ENCODE measurements at regions not wholly inside any gene's neighbourhood (a gene's known extent, or its start where the extent isn't known, plus 50 kb on each side); places are given as distances from the start of the nearest gene placed in this dataset.

DNA sequence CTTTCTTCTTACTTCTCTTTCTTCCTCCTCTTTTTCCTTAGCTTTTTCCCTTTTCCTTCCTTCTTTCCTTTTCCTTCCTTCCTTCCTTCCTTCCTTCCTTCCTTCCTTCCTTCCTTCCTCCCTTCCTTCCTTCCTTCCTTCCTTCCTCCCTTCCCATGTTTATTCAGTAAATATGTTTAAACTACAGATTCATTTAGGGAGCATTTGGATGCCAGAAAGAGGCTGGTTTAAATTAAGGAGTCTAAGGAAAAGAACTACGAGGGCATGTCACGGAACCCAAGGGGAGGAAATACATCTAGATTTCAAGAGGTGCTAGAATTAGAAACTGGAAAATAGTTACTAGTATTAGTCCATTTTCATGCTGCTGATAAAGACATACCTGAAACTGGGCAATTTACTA lies 320.0 kb upstream of the ARRDC3 start:
- TF ChIP-seq, protein P1, sequence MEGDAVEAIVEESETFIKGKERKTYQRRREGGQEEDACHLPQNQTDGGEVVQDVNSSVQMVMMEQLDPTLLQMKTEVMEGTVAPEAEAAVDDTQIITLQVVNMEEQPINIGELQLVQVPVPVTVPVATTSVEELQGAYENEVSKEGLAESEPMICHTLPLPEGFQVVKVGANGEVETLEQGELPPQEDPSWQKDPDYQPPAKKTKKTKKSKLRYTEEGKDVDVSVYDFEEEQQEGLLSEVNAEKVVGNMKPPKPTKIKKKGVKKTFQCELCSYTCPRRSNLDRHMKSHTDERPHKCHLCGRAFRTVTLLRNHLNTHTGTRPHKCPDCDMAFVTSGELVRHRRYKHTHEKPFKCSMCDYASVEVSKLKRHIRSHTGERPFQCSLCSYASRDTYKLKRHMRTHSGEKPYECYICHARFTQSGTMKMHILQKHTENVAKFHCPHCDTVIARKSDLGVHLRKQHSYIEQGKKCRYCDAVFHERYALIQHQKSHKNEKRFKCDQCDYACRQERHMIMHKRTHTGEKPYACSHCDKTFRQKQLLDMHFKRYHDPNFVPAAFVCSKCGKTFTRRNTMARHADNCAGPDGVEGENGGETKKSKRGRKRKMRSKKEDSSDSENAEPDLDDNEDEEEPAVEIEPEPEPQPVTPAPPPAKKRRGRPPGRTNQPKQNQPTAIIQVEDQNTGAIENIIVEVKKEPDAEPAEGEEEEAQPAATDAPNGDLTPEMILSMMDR (IDR thresholded peaks at IDR 0.05; ENCODE audit: low read depth, low read length, poor library complexity, severe bottlenecking): no peak
- TF ChIP-seq EZH2phosphoT487 (IDR thresholded peaks at IDR 0.05; ENCODE audit: borderline replicate concordance, low read length): no peak
- no peak overlapping the region for H3K4me3 ChIP-seq (ENCODE audit: low read length)
- H3F3A ChIP-seq (ENCODE audit: control insufficient read depth, insufficient read depth): no peaks in the 10 kb centered on the region
- H3K4me1 ChIP-seq (ENCODE audit: control insufficient read depth, low read length): no peaks in the 10 kb centered on the region
- H3K9me3 ChIP-seq (ENCODE audit: control insufficient read depth, insufficient read depth, low read length): no peaks in the 10 kb centered on the region
- no peaks in the 10 kb centered on the region for H3K79me2 ChIP-seq (ENCODE audit: control insufficient read depth, low read length)
- no peaks in the 10 kb centered on the region for H4K20me1 ChIP-seq (ENCODE audit: control insufficient read depth, insufficient read depth, low read depth, low read length)
- H3K9me2 ChIP-seq (replicated peaks; ENCODE audit: control insufficient read depth, low read length): no peaks in the 10 kb centered on the region
- no peaks in the 10 kb centered on the region for H3K36me3 ChIP-seq (ENCODE audit: control insufficient read depth, low read length)
- no peak overlapping the region for H3K4me2 ChIP-seq (ENCODE audit: low read length)
- H3K27ac ChIP-seq (ENCODE audit: low read depth, low read length): no peak overlapping the region
- H3K27me3 ChIP-seq (ENCODE audit: control insufficient read depth, low read length): no peaks in the 10 kb centered on the region

- H3K27me3 ChIP-seq (ENCODE audit: control insufficient read depth, low read length): no peaks in the 10 kb centered on the region
- no peaks in the 10 kb centered on the region for H3K9me3 ChIP-seq (ENCODE audit: control insufficient read depth, insufficient read depth, low read length)
- H3K9me2 ChIP-seq (replicated peaks; ENCODE audit: control insufficient read depth, low read length): no peaks in the 10 kb centered on the region
- H3K27ac ChIP-seq (ENCODE audit: low read depth, low read length): no peak overlapping the region
- no peak overlapping the region for H3K4me2 ChIP-seq (ENCODE audit: low read length)
- H3F3A ChIP-seq (ENCODE audit: control insufficient read depth, insufficient read depth): no peaks in the 10 kb centered on the region
- no peaks in the 10 kb centered on the region for H3K4me1 ChIP-seq (ENCODE audit: control insufficient read depth, low read length)
- no peaks in the 10 kb centered on the region for H4K20me1 ChIP-seq (ENCODE audit: control insufficient read depth, insufficient read depth, low read depth, low read length)
- H3K36me3 ChIP-seq (ENCODE audit: control insufficient read depth, low read length): no peaks in the 10 kb centered on the region
- H3K4me3 ChIP-seq (ENCODE audit: low read length): no peak overlapping the region
- TF ChIP-seq, protein P1 (IDR thresholded peaks at IDR 0.05; ENCODE audit: low read depth, low read length, poor library complexity, severe bottlenecking): no peak
- TF ChIP-seq EZH2phosphoT487 (IDR thresholded peaks at IDR 0.05; ENCODE audit: borderline replicate concordance, low read length): no peak
- H3K79me2 ChIP-seq (ENCODE audit: control insufficient read depth, low read length): no peaks in the 10 kb centered on the region
Measured at GRCh38 chr5:91699429-91699828, 316.3 kb upstream of the ARRDC3 start.

DNA sequence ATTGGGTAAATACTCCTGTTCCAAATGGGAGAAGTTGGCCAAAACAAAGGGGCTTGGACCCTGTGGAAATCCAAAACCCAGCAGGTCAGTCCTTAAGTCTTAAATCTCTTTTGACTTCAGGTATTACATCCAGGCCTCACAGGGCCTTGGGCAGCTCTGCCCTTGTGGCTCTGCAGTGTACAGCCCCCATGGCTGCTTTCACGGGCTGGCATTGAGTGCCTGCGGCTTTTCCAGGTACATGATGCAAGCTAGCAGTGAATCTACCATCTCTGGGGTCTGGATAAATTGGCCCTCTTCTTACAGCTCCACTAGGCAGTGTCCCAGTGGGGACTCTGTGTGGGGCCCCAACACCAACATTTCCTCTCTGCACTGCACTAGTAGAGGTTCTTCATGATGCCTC lies 308.5 kb upstream of the ARRDC3 start:
- TF ChIP-seq EZH2phosphoT487 (IDR thresholded peaks at IDR 0.05; ENCODE audit: borderline replicate concordance, low read length): no peak
- TF ChIP-seq, protein P1 (IDR thresholded peaks at IDR 0.05; ENCODE audit: low read depth, low read length, poor library complexity, severe bottlenecking): no peak
- no peak overlapping the region for H3K4me3 ChIP-seq (ENCODE audit: low read length)
- no peaks in the 10 kb centered on the region for H3F3A ChIP-seq (ENCODE audit: control insufficient read depth, insufficient read depth)
- no peak overlapping the region for H3K4me2 ChIP-seq (ENCODE audit: low read length)
- no peaks in the 10 kb centered on the region for H3K27me3 ChIP-seq (ENCODE audit: control insufficient read depth, low read length)
- no peaks in the 10 kb centered on the region for H3K9me2 ChIP-seq (replicated peaks; ENCODE audit: control insufficient read depth, low read length)
- H3K79me2 ChIP-seq (ENCODE audit: control insufficient read depth, low read length): no peaks in the 10 kb centered on the region
- no peaks in the 10 kb centered on the region for H3K36me3 ChIP-seq (ENCODE audit: control insufficient read depth, low read length)
- no peak overlapping the region for H3K27ac ChIP-seq (ENCODE audit: low read depth, low read length)
- no peaks in the 10 kb centered on the region for H3K4me1 ChIP-seq (ENCODE audit: control insufficient read depth, low read length)
- no peaks in the 10 kb centered on the region for H4K20me1 ChIP-seq (ENCODE audit: control insufficient read depth, insufficient read depth, low read depth, low read length)
- H3K9me3 ChIP-seq (ENCODE audit: control insufficient read depth, insufficient read depth, low read length): no peaks in the 10 kb centered on the region

GRCh38 chr5:91690921-91691320 lies 307.8 kb upstream of the ARRDC3 start:
- no peak for TF ChIP-seq EZH2phosphoT487 (IDR thresholded peaks at IDR 0.05; ENCODE audit: borderline replicate concordance, low read length)
- TF ChIP-seq, protein P1 (IDR thresholded peaks at IDR 0.05; ENCODE audit: low read depth, low read length, poor library complexity, severe bottlenecking): no peak
- Histone ChIP-seq H4K20me1 (ENCODE audit: control insufficient read depth, insufficient read depth, low read depth, low read length) (no peaks in the 10 kb centered on the region), H3K4me1 (ENCODE audit: control insufficient read depth, low read length) (no peaks in the 10 kb centered on the region), H3K36me3 (ENCODE audit: control insufficient read depth, low read length) (no peaks in the 10 kb centered on the region), H3K79me2 (ENCODE audit: control insufficient read depth, low read length) (no peaks in the 10 kb centered on the region), H3K9me3 (ENCODE audit: control insufficient read depth, insufficient read depth, low read length) (no peaks in the 10 kb centered on the region), H3K27me3 (ENCODE audit: control insufficient read depth, low read length) (no peaks in the 10 kb centered on the region), H3K9me2 (replicated peaks; ENCODE audit: control insufficient read depth, low read length) (no peaks in the 10 kb centered on the region), H3K27ac (ENCODE audit: low read depth, low read length) (no peak overlapping the region), H3K4me2 (ENCODE audit: low read length) (no peak overlapping the region), H3F3A (ENCODE audit: control insufficient read depth, insufficient read depth) (no peaks in the 10 kb centered on the region), H3K4me3 (ENCODE audit: low read length) (no peak overlapping the region)

Measured in DOHH2 (cell line).